HG02884 (cell line): ENCODE measurements at regions not wholly inside any gene's neighbourhood (a gene's known extent, or its start where the extent isn't known, plus 50 kb on each side); places are given as distances from the start of the nearest gene placed in this dataset.

Source experiments
- ATAC-seq: cut with Tn5 transposase; IDR thresholded peaks from one replicate; pipeline ENCODE4 v1.9.1; 2021; ENCODE audit warnings: mild to moderate bottlenecking, moderate library complexity; ENCODE audit not compliant: unreplicated experiment

DNA sequence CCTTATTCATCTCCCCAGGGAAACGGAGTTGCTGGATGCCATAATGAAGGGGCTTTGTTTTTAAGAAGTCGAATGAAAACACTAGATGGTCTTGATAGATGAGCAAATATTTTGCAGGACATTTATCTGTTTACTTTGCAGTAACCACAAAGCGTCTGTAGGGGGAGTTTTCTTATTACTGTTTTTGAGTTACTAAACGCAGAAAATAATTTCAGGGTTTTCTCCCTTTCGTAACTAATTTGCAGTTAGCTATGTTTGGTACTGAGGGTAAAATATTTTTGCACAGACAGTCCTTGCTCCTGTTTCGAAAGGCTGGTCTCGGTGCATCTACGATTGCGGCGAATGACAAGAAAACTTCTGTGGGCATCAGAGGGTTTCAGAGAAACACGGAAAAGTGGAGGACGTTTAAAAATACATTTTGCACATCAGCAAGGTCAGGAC is 505.6 kb upstream of the MKI67 start:
- ATAC-seq: no peak

DNA sequence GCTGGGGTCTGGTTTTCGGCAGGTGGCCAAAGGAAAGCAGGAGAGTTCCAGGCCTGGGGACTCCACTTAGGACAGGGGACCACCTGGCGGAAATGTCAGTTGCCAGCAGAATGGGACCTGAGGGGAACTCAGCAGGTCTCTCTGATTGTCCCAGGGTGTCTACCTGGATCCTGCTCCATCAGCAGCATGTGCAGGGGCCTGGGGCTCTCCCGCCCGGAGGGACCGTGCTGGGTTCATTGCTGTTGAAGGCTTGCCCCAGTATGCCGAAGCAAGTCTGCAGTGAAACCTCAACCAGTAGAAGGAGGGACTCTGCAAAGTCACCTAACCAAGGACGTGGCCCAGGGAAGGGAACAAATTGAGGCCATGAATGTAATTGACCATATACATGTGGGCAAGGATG is 506.5 kb upstream of the MKI67 start:
- no peak for ATAC-seq

DNA sequence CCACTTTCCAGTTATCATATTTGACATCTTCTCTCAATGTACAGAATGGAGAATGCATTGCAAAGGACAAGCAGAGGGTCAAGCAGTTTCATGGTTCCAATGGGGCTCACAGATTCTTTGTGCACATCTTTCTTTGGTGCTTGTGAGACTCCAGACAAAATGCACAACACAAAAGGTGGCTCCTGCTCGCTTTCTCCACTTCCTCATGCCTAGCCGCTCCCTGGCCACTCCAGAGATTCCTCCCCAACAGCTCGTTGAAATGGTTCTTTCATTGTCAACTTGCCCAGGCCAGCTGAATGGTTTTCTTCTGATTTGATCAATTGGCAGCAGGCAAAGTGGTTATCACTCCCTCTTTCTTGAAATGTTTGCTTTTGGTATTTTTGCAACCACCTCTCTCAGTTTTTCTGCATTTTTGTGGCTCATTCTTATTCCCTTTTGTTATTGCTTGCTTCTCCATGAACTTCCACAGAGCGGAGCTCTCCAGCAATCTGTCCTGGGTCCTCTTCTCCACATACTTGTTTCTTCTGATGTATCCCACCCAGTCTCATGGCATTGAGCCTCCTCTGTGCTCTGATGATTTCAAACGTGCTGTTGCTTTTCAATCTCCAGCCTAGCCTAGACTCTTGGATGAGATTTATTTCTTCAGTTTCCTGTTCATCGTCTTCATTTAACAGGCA is 507.8 kb upstream of the MKI67 start:
- ATAC-seq: no peak

DNA sequence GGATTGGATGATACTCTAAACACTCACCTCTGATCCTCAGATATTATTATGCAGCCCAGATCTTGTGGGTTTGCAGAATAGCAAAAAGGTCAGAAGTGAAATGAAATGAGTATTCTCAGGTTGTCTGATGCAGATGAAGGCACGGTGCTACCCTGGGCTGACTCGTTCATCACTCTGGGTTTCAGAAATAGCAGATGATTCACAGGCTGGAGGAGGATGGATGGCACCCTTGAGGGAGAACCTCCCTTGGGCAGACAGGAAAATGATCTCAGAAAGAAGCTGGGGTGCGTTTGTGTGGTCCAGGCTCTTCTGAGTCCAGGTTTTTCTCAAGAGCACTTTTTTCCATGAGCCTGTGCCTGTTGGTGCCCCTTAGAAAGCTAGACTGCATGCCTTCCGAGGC is 515.8 kb upstream of the MKI67 start:
- ATAC-seq: no peak

DNA sequence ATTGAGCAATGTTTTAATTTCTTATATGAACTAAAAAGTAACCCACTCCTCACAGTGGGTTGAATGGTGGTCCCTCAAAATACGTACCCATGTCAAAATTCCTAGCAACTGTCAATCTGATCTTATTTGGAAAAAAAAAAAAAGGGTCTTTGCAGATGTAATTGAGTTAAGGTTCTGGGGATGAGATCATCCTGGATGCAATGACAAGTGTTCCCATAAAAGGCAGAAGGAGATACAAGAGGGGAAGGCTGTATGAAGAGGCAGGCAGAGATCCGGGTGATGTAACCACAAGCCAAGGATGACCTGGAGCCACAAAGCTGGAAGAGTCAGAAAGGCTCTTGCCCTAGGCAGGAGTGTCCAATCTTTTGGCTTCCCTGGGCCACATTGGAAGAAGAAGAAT is 516.3 kb upstream of the MKI67 start:
- ATAC-seq: no peak

DNA sequence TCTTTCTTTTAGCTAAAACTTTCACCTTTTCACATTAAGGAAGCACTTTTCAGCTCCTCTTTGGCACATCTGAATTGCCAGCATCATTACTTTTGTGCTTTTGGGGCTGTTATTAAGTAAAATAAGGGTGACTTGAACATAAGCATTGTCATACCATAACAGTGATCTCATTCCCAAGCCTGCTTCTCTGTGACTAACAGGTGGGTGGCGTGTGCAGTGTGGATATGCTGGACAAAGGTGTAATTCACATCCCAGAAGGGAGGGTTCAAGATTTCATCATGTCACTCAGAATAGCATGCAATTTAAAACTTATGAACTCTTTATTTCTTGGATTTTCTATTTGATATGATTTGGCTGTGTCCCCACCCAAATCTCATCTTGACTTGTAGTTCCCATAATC is 517.4 kb upstream of the MKI67 start:
- no peak for ATAC-seq

DNA sequence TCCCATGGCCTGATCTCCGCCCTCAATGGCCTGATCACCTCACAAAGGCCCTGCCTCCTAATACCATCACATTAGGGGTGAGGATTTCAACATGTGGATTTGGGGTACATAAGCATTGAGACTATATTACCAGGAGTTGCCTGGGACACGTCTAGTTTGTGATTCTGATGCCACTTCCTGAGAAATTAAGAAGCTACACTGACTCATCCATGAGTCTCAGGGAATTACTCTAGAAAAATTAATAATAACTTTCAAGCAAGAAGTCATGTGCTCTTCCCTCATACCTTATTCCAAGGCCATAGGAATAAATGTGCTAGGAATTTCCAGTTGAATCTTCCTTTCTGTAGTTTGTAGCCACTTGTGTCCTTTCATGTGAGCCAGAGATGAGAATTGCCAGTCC is 519.3 kb upstream of the MKI67 start:
- ATAC-seq: no peak

DNA sequence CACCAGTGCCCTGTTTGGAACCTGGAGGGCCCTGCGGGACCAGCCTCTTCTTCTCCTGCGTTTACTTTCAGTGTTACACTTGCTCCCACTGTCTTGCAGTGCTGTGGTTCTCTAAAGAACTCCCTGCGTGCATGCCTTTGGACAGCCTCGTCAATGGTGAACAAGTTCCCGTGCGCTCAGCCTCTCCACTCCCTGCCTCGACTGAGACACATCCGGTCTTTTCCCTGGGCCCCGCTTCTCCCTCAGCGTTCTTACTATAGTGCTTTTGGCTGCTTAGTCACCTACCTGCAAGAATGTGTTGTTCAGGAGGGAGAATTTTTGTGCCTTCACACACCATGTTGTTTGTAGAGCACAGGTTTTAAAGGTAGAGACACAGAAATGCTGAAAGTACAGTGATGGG is 520.7 kb upstream of the MKI67 start:
- no peak for ATAC-seq

DNA sequence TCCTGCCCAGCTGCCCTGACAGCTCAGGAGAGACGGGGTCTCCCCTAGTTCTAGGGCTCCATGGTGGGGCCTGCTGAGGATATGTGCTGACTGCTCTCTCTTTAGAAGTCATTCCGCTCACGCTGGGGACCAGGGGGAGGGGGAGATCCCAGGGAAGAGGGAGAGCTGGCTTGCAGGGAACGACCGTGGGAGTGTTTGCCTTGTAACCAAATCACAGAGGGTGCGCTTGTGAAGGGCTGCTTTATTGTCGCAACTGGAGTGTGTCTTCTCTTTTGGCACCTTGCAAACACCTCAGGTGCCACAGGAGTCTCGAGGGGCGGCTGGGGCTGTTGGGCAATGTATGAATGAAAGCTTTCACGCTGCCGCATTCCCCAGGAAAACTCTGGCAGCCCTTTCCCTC is 531.3 kb upstream of the MKI67 start:
- no peak for ATAC-seq

DNA sequence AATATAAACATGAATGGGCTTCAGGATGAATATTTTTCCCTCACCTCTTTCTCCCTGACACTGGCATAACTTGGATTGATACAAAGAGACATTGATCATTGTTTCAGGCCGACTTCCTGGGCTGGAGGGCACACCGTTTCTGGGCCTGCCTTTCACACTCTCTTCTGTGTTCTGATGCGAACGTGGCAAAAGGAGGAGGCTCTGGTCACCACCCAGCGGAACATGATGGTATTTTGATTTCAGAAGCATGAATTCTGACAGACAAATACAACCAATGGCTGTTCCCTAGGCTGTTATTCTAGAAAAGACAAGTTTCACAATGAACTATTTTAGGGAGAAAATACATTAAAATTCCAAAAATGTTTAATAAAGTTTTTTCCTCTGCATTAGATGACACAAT is 534.5 kb upstream of the MKI67 start:
- ATAC-seq: no peak

DNA sequence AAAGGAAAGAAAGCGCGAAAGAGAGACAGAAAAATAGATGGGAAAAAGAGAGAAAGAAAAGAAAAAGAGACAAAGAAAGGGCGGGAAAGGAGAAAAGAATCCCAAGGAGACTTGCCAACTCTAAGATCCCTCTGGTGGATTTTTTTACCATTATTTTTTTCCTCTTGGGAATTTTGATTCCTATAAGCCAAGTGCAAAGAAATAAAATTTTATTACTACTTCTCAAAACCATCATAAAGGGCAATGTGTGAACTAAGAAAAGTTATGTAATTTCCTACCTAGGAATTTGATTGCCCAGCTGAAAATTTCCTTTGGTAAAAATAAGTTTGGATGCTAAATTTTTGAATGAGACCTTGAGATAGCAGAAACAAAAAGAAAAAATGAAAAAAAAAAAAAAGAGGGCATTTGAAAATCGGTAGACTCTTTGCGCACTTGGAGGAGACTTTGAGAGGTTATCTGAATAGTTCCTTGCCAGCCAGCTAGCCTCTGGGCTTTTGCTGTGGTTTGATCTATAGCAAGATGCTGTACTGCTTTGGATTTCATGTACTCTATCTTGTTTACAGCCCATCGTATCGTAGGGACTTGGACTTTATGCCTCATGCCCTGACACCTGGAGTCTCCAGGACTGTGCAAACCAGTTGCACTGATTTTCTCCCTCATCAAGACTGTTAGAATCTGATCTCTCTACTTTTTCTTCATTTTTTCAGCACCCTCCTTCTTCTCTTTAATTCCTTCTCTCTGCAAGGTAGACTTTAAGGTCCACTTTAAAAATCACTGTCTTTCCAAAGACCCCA is 535.4 kb upstream of the MKI67 start:
- no peak for ATAC-seq

DNA sequence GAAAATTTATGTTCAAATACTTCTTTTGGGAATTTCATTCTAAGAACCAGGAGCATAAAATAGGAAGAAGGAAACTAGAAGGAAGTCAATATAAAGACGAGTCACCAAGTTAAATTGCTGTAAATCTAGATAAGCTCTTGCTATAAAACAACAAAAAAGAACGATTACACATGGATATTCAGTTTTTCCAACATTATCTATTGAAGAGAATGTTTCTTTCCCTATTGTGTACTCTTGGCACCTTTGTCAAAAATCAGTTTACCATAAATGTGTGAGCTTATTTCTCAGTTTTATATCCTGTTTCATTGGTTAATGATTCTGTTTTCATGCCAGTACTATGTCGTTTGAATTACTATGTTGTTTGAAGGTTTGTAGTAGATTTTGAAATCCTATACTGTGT is 536.3 kb upstream of the MKI67 start:
- ATAC-seq: no peak

DNA sequence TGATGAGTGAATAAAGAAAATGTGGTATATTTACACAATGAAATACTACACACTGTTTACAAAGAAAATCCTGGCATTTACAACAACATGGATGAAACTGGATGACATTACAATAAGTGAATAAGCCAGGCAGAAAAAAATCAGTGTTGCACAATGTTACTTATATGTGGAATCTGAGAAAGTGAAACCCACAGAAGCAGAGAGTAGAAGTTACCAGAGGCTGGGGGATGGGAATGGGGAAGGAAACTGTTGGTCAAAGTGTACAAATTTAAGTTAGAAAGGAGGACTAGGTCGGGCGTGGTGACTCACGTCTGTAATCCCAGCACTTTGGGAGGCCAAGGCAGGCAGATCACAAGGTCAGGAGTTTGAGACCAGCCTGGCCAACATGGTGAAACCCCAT is 538.5 kb upstream of the MKI67 start:
- no peak for ATAC-seq

DNA sequence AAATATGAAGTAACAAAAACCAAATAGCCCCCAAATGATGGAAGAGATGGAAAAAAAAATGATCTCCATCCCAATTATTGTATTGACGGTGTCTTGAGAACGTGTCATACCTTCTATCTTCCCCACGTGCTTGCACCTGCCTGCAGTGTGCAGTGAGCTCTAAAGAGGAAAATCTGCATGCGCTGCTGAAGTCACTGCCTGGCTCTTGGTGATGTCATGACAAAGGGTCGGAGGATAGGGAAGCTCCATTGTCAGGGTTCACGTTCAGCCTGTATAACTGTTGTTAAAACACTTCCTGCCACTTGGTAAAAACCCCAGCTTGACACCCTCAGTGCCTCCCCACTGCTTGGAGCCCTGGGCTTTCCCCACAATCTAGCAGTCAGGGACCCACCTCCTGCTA is 549.2 kb upstream of the MKI67 start:
- ATAC-seq: no peak

DNA sequence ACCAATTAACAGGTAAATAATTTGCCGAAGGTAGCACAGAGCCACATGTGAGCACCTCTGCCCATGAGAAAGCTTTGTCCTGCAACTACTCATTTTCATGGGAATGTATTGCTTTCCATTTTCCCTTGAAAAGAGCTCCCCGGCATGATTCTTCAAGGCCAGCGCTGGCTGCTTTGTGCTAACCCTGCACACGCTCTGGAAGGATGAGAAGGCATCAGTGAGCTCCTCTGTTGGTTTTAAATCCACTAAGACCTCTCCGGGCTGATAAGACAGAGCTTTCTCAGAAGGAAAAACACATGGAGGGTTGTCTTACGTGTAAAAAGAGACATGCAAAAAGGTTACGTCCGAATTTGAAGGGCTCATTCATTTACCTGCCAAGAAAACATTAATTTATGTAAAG is 553.9 kb upstream of the MKI67 start:
- no peak for ATAC-seq

DNA sequence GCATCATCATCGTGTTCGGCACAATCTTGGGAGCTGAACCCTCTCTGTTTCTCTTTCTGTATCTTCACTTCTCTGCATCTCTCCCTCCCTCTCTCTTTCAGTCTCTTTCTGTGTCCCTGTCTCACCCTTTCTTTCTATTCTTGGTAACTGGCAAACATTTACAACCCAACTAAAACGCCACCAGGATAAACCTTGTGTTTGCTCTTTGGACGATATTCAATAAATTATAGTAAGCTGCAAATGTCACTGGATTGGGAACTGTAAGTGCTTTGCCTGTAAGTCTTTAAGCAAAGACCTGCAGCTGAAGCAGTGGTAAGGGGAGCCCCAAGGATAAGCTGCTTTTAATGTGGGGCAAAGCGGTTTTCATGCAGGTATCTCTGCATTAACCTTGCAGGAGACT is 558.0 kb upstream of the MKI67 start:
- no peak for ATAC-seq

DNA sequence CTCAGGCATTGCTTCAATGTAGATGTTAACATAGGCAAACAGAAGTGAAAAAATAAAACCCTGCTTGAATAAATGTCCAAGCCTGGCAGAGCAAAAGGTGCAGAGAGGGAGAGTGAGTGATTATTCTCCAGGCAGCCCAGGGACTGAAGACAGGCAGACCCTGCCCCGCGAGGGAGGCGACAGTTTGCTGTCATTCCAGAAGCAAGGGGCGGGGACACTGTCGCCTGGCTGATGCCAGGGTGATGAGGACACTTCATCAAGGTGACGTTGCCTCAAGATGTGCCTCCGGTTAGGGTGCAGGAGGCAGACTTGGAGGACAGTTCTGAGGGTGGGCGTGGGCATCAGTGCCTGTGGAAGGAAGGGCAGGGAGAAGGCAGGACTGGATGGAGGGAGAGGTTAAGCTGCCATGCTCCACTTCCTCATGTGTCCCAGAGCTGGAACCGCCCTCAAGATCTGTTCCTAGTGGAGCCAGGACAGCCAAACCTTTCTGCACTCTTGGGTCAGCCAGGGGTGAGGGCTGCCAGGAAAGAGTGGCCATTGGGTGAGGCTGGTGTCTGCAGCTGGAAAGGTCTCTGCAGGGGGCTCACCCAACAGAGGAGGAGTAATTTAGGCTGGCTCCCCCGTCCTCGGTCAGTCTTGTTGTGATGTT is 560.5 kb upstream of the MKI67 start:
- ATAC-seq: no peak

DNA sequence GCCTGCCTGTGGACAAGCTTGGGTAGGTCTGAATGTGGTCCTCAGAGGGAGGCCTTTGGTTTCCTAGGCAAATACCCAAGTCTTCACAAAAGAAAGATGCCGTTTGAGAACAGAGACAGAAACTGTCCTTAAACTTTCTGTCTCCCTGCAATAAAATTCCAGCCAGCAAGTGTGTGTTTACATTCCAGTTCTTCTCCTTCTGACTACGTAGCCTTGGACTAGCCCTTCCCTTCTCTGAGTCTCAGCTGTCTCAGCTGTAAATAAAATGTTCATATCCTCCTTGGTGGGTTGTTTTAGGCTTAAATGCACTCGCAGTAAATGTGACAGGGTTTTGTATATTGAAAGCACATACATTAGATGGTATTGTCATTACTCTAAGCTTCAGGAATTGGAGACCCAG is 561.2 kb upstream of the MKI67 start:
- no peak for ATAC-seq

DNA sequence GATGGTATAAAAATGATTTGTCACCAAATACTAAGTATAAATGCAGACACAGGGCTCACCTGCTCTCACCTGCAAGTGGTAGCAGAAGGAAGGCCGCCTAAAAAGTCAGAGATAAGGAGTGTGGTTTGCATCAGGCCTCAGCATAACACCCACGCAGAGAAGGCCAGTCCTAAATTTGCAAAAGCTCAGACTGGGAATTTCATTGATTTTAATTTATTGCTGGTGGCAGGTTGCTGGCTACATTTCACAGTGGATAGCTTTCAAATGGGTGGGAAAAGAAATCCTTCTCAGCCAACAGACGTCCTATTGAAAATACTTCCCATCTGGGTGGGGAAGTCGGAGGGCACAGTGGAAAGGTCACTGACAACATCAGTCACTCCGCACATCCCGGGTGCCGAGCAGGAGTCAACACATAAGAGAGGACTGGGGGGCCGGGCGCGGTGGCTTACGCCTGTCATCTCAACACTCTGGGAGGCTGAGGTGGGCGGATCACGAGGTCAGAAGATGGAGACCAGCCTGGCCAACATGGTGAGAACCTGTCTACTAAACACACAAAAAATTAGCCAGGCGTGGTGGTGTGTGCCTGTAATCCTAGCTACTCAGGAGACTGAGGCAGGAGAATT is 561.8 kb upstream of the MKI67 start:
- no peak for ATAC-seq

DNA sequence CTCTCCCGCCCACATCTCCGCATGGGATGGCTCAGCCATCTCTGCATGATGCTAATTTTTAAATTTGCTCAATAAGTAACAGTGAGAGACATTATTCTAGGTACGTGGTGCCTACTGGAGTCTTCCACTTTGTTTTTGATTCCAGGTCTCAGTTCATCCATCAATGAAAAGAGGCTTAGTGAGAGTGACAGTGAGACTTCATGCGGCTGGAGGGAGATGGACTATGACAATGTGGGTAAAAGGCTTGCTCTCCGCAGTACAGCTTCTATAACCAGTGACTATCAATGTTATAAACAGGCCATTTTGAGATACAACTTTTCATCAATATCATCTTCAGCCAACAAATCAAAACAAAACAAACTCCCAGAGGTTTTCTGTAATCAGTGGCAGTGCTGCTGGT is 563.4 kb upstream of the MKI67 start:
- no peak for ATAC-seq

DNA sequence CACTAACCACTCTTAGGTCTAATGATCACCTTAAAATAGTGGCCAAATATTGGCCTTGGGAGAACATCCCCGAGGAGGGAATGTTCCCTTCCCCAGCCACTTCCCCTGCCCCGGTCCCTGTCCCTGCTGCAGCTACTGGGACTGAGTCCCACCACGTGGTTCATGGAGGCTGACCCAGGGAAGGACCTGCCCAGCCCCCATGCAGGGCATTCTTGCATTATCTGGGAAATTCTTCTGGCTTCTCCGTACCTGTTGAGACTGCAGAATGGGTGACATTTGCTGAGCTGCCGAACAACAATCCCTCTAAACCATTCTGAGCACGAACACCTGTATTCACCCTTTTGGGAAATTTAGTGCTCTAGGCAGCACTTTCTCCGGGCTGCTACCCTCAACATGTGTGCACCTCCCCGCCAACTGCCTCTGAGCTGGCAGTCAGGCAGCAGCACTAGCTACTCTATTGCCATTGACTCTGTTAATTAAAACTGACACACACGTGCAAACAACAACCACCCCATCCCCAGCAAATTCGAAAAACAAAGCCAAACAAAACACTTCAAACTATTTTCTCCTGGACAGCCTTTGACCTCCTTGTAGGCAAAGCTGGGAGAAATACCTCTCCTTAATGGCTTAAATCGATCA is 567.4 kb upstream of the MKI67 start:
- ATAC-seq: no peak
